ENCODE measurements at regions not wholly inside any gene's neighbourhood (a gene's known extent, or its start where the extent isn't known, plus 50 kb on each side); places are given as distances from the start of the nearest gene placed in this dataset.

DNA sequence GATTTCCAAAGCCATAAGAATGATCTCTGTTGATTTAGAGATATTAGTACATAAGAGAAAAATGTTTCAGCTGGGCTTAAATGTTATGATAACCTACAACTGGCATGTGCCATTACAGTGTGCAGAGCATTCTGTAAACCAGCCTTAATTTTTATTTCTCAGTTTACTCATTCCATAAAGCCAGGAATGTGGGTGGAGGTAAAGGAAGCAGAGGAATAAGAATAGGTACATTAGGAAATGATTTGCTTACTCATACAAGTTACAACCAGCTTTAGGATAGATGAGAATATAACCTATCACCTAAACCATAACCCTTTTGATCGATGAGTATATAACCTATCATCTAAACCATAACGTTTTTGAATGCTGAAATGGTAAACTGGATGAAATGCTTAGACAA is 1394.7 kb upstream of the ACVR2A start:
- TF ChIP-seq, protein P1, sequence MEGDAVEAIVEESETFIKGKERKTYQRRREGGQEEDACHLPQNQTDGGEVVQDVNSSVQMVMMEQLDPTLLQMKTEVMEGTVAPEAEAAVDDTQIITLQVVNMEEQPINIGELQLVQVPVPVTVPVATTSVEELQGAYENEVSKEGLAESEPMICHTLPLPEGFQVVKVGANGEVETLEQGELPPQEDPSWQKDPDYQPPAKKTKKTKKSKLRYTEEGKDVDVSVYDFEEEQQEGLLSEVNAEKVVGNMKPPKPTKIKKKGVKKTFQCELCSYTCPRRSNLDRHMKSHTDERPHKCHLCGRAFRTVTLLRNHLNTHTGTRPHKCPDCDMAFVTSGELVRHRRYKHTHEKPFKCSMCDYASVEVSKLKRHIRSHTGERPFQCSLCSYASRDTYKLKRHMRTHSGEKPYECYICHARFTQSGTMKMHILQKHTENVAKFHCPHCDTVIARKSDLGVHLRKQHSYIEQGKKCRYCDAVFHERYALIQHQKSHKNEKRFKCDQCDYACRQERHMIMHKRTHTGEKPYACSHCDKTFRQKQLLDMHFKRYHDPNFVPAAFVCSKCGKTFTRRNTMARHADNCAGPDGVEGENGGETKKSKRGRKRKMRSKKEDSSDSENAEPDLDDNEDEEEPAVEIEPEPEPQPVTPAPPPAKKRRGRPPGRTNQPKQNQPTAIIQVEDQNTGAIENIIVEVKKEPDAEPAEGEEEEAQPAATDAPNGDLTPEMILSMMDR (IDR thresholded peaks at IDR 0.05) = no peak
- Mint-ChIP-seq H3K4me1 (ENCODE audit: unreplicated experiment) (peaks cover 2% of the 10 kb centered on the region), H3K4me3 (ENCODE audit: unreplicated experiment) (no peak overlapping the region), H3K9me3 (ENCODE audit: unreplicated experiment) (no peaks in the 10 kb centered on the region), H3K27me3 (ENCODE audit: unreplicated experiment) (no peaks in the 10 kb centered on the region), H3K36me3 (ENCODE audit: unreplicated experiment) (no peaks in the 10 kb centered on the region), H3K27ac (ENCODE audit: unreplicated experiment) (no peak overlapping the region)
- no peak for DNase-seq (ENCODE audit: extremely low spot score, unreplicated experiment)

DNA sequence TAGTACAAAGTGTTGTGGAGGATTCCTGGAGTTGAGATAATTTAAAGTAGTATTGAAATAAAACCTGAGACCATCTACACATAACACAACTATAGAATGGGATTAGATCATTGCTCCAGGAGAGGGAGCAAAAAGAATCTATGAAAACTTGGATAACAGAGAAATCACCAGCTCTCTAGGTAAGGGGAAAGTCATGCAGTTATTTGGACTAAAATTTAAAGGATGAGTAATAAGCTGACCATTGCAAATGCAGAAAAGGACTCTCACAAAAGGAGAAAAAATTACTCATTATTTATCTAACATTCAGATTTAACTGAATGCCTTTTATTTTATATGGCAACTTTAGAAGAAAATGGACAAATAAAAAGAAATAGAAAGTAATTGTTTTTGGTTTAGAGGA is 1399.8 kb upstream of the ACVR2A start:
- no peak for DNase-seq (ENCODE audit: extremely low spot score, unreplicated experiment)
- H3K4me1 Mint-ChIP-seq (ENCODE audit: unreplicated experiment) = peaks cover under 1% of the 10 kb centered on the region
- H3K4me3 Mint-ChIP-seq (ENCODE audit: unreplicated experiment) = no peak overlapping the region
- no peaks in the 10 kb centered on the region for H3K36me3 Mint-ChIP-seq (ENCODE audit: unreplicated experiment)
- no peaks in the 10 kb centered on the region for H3K9me3 Mint-ChIP-seq (ENCODE audit: unreplicated experiment)
- no peaks in the 10 kb centered on the region for H3K27me3 Mint-ChIP-seq (ENCODE audit: unreplicated experiment)
- TF ChIP-seq, protein P1 (IDR thresholded peaks at IDR 0.05) = no peak
- no peak overlapping the region for H3K27ac Mint-ChIP-seq (ENCODE audit: unreplicated experiment)

DNA sequence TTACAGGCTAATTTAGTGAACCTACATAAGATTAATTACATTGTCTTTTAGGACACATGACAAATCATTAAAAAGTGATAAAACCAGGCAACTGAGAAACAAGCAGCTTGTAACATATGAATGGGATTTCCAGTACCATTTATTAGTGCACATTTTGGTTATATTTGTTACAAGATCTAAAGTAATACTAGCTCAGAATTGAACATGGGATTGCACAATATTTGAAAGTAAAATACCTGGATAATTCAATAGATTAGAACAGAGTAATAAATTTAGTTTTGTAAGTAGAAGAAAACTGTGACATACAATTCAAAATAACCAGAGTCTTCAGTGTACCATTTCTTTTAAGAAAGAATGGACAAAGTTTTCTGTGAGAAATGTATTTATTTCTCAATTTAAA is 1400.7 kb upstream of the ACVR2A start:
- no peaks in the 10 kb centered on the region for H3K27me3 Mint-ChIP-seq (ENCODE audit: unreplicated experiment)

DNA sequence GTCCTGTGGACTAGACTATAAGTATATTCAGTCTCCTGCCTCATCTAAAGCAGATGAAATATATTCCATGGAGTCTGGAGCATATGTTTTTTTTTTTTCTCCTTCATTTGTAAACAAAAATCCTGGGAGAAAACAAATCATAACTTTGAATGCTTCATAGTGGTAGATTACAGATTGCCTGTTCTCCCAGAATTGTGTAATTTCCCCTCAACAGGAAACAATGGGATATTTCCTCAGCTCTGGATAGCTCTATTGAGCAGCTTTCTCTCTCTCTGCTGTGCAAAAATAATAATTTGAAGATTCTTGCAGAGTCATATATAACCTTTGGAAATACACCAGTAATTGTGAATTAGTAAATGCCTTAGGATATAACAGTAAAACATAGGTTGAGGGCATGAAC is 1406.6 kb upstream of the ACVR2A start:
- TF ChIP-seq, protein P1 (IDR thresholded peaks at IDR 0.05) = no peak
- DNase-seq (ENCODE audit: extremely low spot score, unreplicated experiment) = no peak
- Mint-ChIP-seq H3K36me3 (ENCODE audit: unreplicated experiment) (no peaks in the 10 kb centered on the region), H3K27ac (ENCODE audit: unreplicated experiment) (no peak overlapping the region), H3K27me3 (ENCODE audit: unreplicated experiment) (no peaks in the 10 kb centered on the region), H3K4me1 (ENCODE audit: unreplicated experiment) (no peaks in the 10 kb centered on the region), H3K4me3 (ENCODE audit: unreplicated experiment) (no peak overlapping the region), H3K9me3 (ENCODE audit: unreplicated experiment) (no peaks in the 10 kb centered on the region)

More for the DNA sequence above, 1400.7 kb upstream of the ACVR2A start:
- Mint-ChIP-seq H3K27ac (ENCODE audit: unreplicated experiment) (no peak overlapping the region), H3K9me3 (ENCODE audit: unreplicated experiment) (no peaks in the 10 kb centered on the region), H3K4me1 (ENCODE audit: unreplicated experiment) (no peaks in the 10 kb centered on the region), H3K36me3 (ENCODE audit: unreplicated experiment) (no peaks in the 10 kb centered on the region), H3K4me3 (ENCODE audit: unreplicated experiment) (no peak overlapping the region)
- TF ChIP-seq, protein P1 (IDR thresholded peaks at IDR 0.05) = no peak
- DNase-seq (ENCODE audit: extremely low spot score, unreplicated experiment) = no peak

DNA sequence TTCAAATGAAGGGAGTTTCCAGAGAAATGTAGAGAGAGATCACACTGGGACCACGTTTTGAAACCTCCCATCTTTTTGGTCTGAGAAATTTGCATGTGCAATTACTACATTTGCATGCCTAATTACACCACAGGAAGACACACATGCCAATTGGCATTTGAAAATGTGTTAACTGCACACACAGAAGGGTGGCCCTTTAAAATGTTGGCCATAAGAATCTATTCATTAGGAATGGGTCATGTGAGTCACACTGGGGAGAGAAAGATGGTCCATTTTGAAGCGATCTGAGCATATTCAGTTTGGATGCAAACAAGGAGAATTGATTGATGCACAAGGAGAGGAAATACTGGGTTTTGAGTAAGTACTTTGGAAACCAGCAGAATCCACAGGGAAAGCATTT is 1407.1 kb upstream of the ACVR2A start:
- DNase-seq (ENCODE audit: extremely low spot score, unreplicated experiment) = no peak
- TF ChIP-seq, protein P1 (IDR thresholded peaks at IDR 0.05) = no peak
- no peaks in the 10 kb centered on the region for H3K9me3 Mint-ChIP-seq (ENCODE audit: unreplicated experiment)
- no peaks in the 10 kb centered on the region for H3K4me1 Mint-ChIP-seq (ENCODE audit: unreplicated experiment)
- H3K4me3 Mint-ChIP-seq (ENCODE audit: unreplicated experiment) = no peak overlapping the region
- no peaks in the 10 kb centered on the region for H3K27me3 Mint-ChIP-seq (ENCODE audit: unreplicated experiment)
- no peaks in the 10 kb centered on the region for H3K36me3 Mint-ChIP-seq (ENCODE audit: unreplicated experiment)
- H3K27ac Mint-ChIP-seq (ENCODE audit: unreplicated experiment) = no peak overlapping the region

Measured in osteocyte (in vitro differentiated cells).